H9 (cell line): ENCODE measurements at regions not wholly inside any gene's neighbourhood (a gene's known extent, or its start where the extent isn't known, plus 50 kb on each side); places are given as distances from the start of the nearest gene placed in this dataset.

ENCODE experiments used
- DNase-seq: peaks from one replicate; pipeline ENCODE4 v3.0.0-alpha.2; 2017
- H2AFZ ChIP-seq: one replicate; pipeline ENCODE4 v1.6.1; 2013; ENCODE audit warnings: mild to moderate bottlenecking, low read length, control low read depth, moderate library complexity
- H2AK5ac ChIP-seq: 2 replicates; pipeline ENCODE4 v1.6.1; 2013; ENCODE audit warnings: low read length, control low read depth, mixed read lengths; ENCODE audit not compliant: insufficient read length
- H2BK120ac ChIP-seq: one replicate; pipeline ENCODE4 v1.6.1; 2013; ENCODE audit warnings: low read depth, mild to moderate bottlenecking, low read length, control low read depth, inconsistent platforms; ENCODE audit not compliant: poor library complexity, severe bottlenecking
- H2BK12ac ChIP-seq: 2 replicates; pipeline ENCODE4 v1.6.1; 2013; ENCODE audit warnings: low read length, control low read depth, mixed read lengths, low read depth; ENCODE audit not compliant: insufficient read length
- H2BK15ac ChIP-seq: 2 replicates; pipeline ENCODE4 v1.6.1; 2013; ENCODE audit warnings: low read depth, low read length, control low read depth
- H2BK20ac ChIP-seq: one replicate; pipeline ENCODE4 v1.6.1; 2013; ENCODE audit warnings: low read depth, mild to moderate bottlenecking, low read length, control low read depth, inconsistent platforms; ENCODE audit not compliant: poor library complexity, severe bottlenecking
- H2BK5ac ChIP-seq: 2 replicates; pipeline ENCODE4 v1.6.1; 2013; ENCODE audit warnings: low read length, control low read depth, mixed read lengths; ENCODE audit not compliant: insufficient read length
- H3K14ac ChIP-seq: 2 replicates; pipeline ENCODE4 v1.6.1; 2013; ENCODE audit warnings: low read length, control low read depth; ENCODE audit not compliant: insufficient read depth
- H3K18ac ChIP-seq: 2 replicates; pipeline ENCODE4 v1.6.1; 2013; ENCODE audit warnings: low read depth, mild to moderate bottlenecking, mixed read lengths, low read length, control low read depth; ENCODE audit not compliant: insufficient read length
- H3K23ac ChIP-seq: 2 replicates; pipeline ENCODE4 v1.6.1; 2013; ENCODE audit warnings: low read length, control low read depth, mixed read lengths, low read depth; ENCODE audit not compliant: insufficient read length
- H3K23me2 ChIP-seq: 2 replicates; pipeline ENCODE4 v1.6.1; 2013; ENCODE audit warnings: low read depth, mild to moderate bottlenecking, mixed read lengths, low read length, control low read depth; ENCODE audit not compliant: insufficient read length, poor library complexity, severe bottlenecking
- H3K27ac ChIP-seq: 2 replicates; pipeline ENCODE4 v1.5.1; 2013; ENCODE audit warnings: low read length, control low read depth, mixed read lengths, low read depth; ENCODE audit not compliant: insufficient read length
- H3K27me3 ChIP-seq: 2 replicates; pipeline ENCODE4 v1.6.1; 2013; ENCODE audit warnings: low read length, control low read depth, inconsistent platforms; ENCODE audit not compliant: insufficient read depth
- H3K4ac ChIP-seq: 2 replicates; pipeline ENCODE4 v1.6.1; 2013; ENCODE audit warnings: low read depth, mild to moderate bottlenecking, control low read depth, inconsistent platforms, low read length, moderate library complexity
- H3K4me1 ChIP-seq: 2 replicates; pipeline ENCODE4 v1.6.1; 2013; ENCODE audit warnings: low read length, control low read depth, inconsistent platforms; ENCODE audit not compliant: insufficient read depth
- H3K4me2 ChIP-seq: 2 replicates; pipeline ENCODE4 v1.6.1; 2013; ENCODE audit warnings: low read length, control low read depth, mixed read lengths; ENCODE audit not compliant: insufficient read length, insufficient read depth
- H3K56ac ChIP-seq: 2 replicates; pipeline ENCODE4 v1.6.1; 2013; ENCODE audit warnings: low read depth, mild to moderate bottlenecking, mixed read lengths, low read length, control low read depth; ENCODE audit not compliant: insufficient read length
- H3K79me1 ChIP-seq: 2 replicates; pipeline ENCODE4 v1.6.1; 2013; ENCODE audit warnings: low read depth, mild to moderate bottlenecking, moderate library complexity, low read length, control low read depth, inconsistent platforms; ENCODE audit not compliant: insufficient read depth, poor library complexity, severe bottlenecking
- H3K79me2 ChIP-seq: 2 replicates; pipeline ENCODE4 v1.6.1; 2013; ENCODE audit warnings: low read length, control low read depth, inconsistent platforms; ENCODE audit not compliant: insufficient read depth
- H3K9ac ChIP-seq: 2 replicates; pipeline ENCODE4 v1.6.1; 2013; ENCODE audit warnings: low read length, control low read depth, mixed read lengths; ENCODE audit not compliant: insufficient read length; ENCODE audit errors: extremely low read depth
- H3K9me3 ChIP-seq: one replicate; pipeline ENCODE4 v1.6.1; 2013; ENCODE audit warnings: low read depth, low read length, inconsistent platforms; ENCODE audit not compliant: control insufficient read depth
- H3T11ph ChIP-seq: one replicate; pipeline ENCODE4 v1.6.1; 2013; ENCODE audit warnings: mild to moderate bottlenecking, low read length, control low read depth, inconsistent platforms
- H4K20me1 ChIP-seq: one replicate; pipeline ENCODE4 v1.6.1; 2013; ENCODE audit not compliant: control insufficient read depth, insufficient read length, insufficient read depth
- H4K5ac ChIP-seq: 2 replicates; pipeline ENCODE4 v1.6.1; 2013; ENCODE audit warnings: low read depth, mild to moderate bottlenecking, mixed read lengths, low read length, control low read depth; ENCODE audit not compliant: insufficient read length
- H4K8ac ChIP-seq: replicated peaks from 2 replicates; pipeline ENCODE4 v1.6.1; 2013; ENCODE audit warnings: low read length, control low read depth, mixed read lengths, low read depth; ENCODE audit not compliant: insufficient read length
- H4K91ac ChIP-seq: 2 replicates; pipeline ENCODE4 v1.6.1; 2013; ENCODE audit warnings: low read depth, mild to moderate bottlenecking, moderate library complexity, mixed read lengths, low read length, control low read depth; ENCODE audit not compliant: insufficient read length
- H3K27ac Mint-ChIP-seq, 3 experiments: 2 replicates in 2 of 3; 3 replicates in 1 of 3; pipeline ENCODE4 v1.8.0; 2020 to 2021; ENCODE audit warnings: mixed read lengths in 3 of 3, mild to moderate bottlenecking in 1 of 3, moderate library complexity in 1 of 3
- H3K27me3 Mint-ChIP-seq: 2 replicates; pipeline ENCODE4 v1.8.0; 2021; ENCODE audit warnings: low read depth, mild to moderate bottlenecking, moderate library complexity, mixed read lengths
- H3K36me3 Mint-ChIP-seq, 3 experiments: 2 replicates in 2 of 3; 3 replicates in 1 of 3; pipeline ENCODE4 v1.8.0; 2020 to 2021; ENCODE audit warnings: low read depth in 3 of 3, mixed read lengths in 3 of 3; ENCODE audit not compliant: insufficient read depth in 1 of 3
- H3K4me1 Mint-ChIP-seq, 2 experiments: 2 replicates each; pipeline ENCODE4 v1.8.0; 2020; ENCODE audit warnings: mixed read lengths in 2 of 2
- H3K4me3 Mint-ChIP-seq, 2 experiments: 2 replicates in 1 of 2; 3 replicates in 1 of 2; pipeline ENCODE4 v1.8.0; 2020 to 2021; ENCODE audit warnings: mild to moderate bottlenecking in 2 of 2, mixed read lengths in 2 of 2, moderate library complexity in 1 of 2
- H3K9me3 Mint-ChIP-seq, 2 experiments: 2 replicates in 1 of 2; 3 replicates in 1 of 2; pipeline ENCODE4 v1.8.0; 2020; ENCODE audit warnings: mild to moderate bottlenecking in 2 of 2, mixed read lengths in 2 of 2, moderate library complexity in 1 of 2
- CTCF ChIP-seq: fragments of 200-600 bp; sonication (generic); conservative IDR thresholded peaks from 3 replicates; pipeline ENCODE4 v1.8.0; 2021; ENCODE audit warnings: antibody characterized with exemption, mild to moderate bottlenecking
- WGBS: extraction: QIAGEN DNeasy Blood & Tissue Kit; methylation state at CpG from one replicate; pipeline ENCODE4 v1.1.7; 2013; ENCODE audit warnings: missing lambda C conversion rate, low lambda C conversion rate, mixed read lengths; ENCODE audit not compliant: insufficient read length; ENCODE audit errors: extremely low coverage; 5-methylcytosine and 5-hydroxymethylcytosine counted together

- H3K4me3 Mint-ChIP-seq: no peak overlapping the region
- H3K27me3 Mint-ChIP-seq: no peaks in the 10 kb centered on the region
- no peaks in the 10 kb centered on the region for H3K9me3 Mint-ChIP-seq
- no peak overlapping the region for H2AFZ ChIP-seq
- no peaks in the 10 kb centered on the region for H3K23me2 ChIP-seq
- no peak overlapping the region for H3T11ph ChIP-seq
- H3K79me1 ChIP-seq: no peaks in the 10 kb centered on the region
- no peak overlapping the region for H4K91ac ChIP-seq
- H3K9ac ChIP-seq: no peak overlapping the region
- no peaks in the 10 kb centered on the region for H4K20me1 ChIP-seq
- no peaks in the 10 kb centered on the region for H3K79me2 ChIP-seq
- no peak overlapping the region for H2AK5ac ChIP-seq
- TF ChIP-seq CTCF: no peak
- H4K8ac ChIP-seq: no peak overlapping the region
- H3K27ac ChIP-seq: no peak overlapping the region
- H3K27ac Mint-ChIP-seq: no peak overlapping the region
- no peak overlapping the region for H3K4me2 ChIP-seq
- H3K36me3 Mint-ChIP-seq: no peaks in the 10 kb centered on the region
- H2BK5ac ChIP-seq: no peak overlapping the region
- no peak overlapping the region for H2BK12ac ChIP-seq
- no peaks in the 10 kb centered on the region for H3K9me3 ChIP-seq
- no peak overlapping the region for H2BK120ac ChIP-seq
- WGBS: 100% methylated on average over 1 of the region's 2 CpGs
- no peaks in the 10 kb centered on the region for H3K27me3 ChIP-seq
- no peak overlapping the region for H3K23ac ChIP-seq
- no peak overlapping the region for H2BK15ac ChIP-seq
- no peak overlapping the region for H4K5ac ChIP-seq
- peaks cover 13 to 16% of the 10 kb centered on the region in 2 experiments for H3K4me1 Mint-ChIP-seq
- no peak overlapping the region for H3K4ac ChIP-seq
- H3K4me1 ChIP-seq: no peaks in the 10 kb centered on the region; the same call in 1 of the 2 replicates
- H3K18ac ChIP-seq: no peak overlapping the region
- H3K56ac ChIP-seq: no peak overlapping the region
- no peak overlapping the region for H3K14ac ChIP-seq
- no peak for DNase-seq
- H2BK20ac ChIP-seq: no peak overlapping the region
These were observed 107.3 kb upstream of the ELAVL2 start for GRCh38 chr9:23933348-23933747.
